Body of pancreas (tissue), 4 donors: ENCODE measurements at regions not wholly inside any gene's neighbourhood (a gene's known extent, or its start where the extent isn't known, plus 50 kb on each side); places are given as distances from the start of the nearest gene placed in this dataset.

ENCODE experiments used
- ATAC-seq: fragments of 150-250 bp; one replicate; pipeline ENCODE4 v1.9.1; 2016
- DNase-seq, 4 donors: peaks; one replicate each; pipeline ENCODE4 v3.0.0-alpha.2; 2019
- H3K27ac ChIP-seq, 4 donors: fragments of 200-600 bp; sonication (generic); 1 replicate in 3 of 4; 2 replicates in 1 of 4; pipeline versions ENCODE4 v1.5.1 to v1.6.1; 2016 to 2019; ENCODE audit warnings: mild to moderate bottlenecking in 1 of 4, mixed read lengths in 1 of 4, moderate library complexity in 1 of 4
- H3K27me3 ChIP-seq, 2 donors: fragments of 200-600 bp; sonication (generic); one replicate each; pipeline ENCODE4 v1.6.0; 2016; ENCODE audit warnings: mild to moderate bottlenecking in 1 of 2
- H3K36me3 ChIP-seq, 2 donors: fragments of 200-600 bp; sonication (generic); replicated peaks in 1 of 2; 2 replicates each; pipeline ENCODE4 v1.5.1; 2016; ENCODE audit warnings: low read depth in 2 of 2; ENCODE audit not compliant: insufficient read depth in 1 of 2
- H3K4me1 ChIP-seq: fragments of 200-600 bp; sonication (generic); one replicate; pipeline ENCODE4 v1.6.0; 2016
- H3K4me3 ChIP-seq, 2 donors: fragments of 200-600 bp; sonication (generic); 1 replicate in 1 of 2; 2 replicates in 1 of 2; pipeline ENCODE4 v1.5.1; 2016 to 2019
- H3K9me3 ChIP-seq, 3 donors: fragments of 200-600 bp; sonication (generic); 1 replicate in 2 of 3; 2 replicates in 1 of 3; pipeline ENCODE4 v1.5.1; 2016
- CTCF ChIP-seq, 7 experiments: fragments of 450-650 bp in 4 of 7; fragments of 200-600 bp in 3 of 7; sonication (generic) in 3 of 7; IDR thresholded peaks; one replicate each; pipeline ENCODE4 v1.5.1; 2016 to 2019; ENCODE audit warnings: antibody characterized with exemption in 7 of 7
- POLR2A ChIP-seq, 3 donors: fragments of 450-650 bp; IDR thresholded peaks; one replicate each; pipeline ENCODE4 v1.6.1; 2016; ENCODE audit warnings: antibody characterized with exemption in 3 of 3, mild to moderate bottlenecking in 2 of 3
- WGBS, 2 donors: methylation state at CpG; one replicate each; pipeline ENCODE4 v1.1.5; 2017; 5-methylcytosine and 5-hydroxymethylcytosine counted together
- intact Hi-C: fragments of 100-400 bp; cut with DNase I; formaldehyde crosslinking; loops from one replicate; pipeline ENCODE4 v1.15.1; 2023

DNA sequence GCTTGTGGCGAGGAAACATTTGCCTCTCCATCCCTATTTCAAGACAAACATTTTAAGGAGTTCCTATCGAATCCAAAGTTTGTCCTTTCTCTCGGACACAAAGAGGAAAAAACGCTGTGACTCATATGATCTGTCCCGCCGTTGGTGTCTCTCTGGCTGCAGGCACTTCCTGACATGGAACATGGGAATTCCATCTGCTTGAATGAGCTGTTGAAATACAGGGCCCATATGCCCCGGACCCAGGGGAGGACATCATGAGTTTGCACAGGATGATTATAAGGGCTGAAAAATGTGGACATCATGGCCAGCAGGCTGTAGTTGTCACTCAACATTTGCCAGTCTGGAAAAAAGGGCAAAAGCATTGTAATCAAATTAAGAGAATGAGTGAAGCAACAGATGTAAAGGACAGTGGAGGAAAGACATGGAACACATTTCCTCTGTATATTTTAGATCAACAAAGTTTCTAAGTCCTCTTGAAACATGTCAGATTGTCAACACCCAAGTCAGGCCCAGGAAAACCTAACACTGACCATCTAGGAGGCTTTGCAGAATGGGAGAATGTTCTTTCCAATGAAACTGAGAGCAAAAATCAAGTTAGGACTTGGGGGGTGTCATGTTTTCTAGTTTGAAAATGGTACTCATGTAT, 103.2 kb upstream of the SMIM21 start:
- WGBS, 2 donors, result 73 to 74% methylated on average over 7 of the region's 7 CpGs
- Histone ChIP-seq H3K36me3 (no peaks in the 10 kb centered on the region), H3K4me3 (no peak overlapping the region), H3K27ac (no peak overlapping the region), H3K9me3 (no peaks in the 10 kb centered on the region), H3K4me1 (no peaks in the 10 kb centered on the region), H3K27me3 (no peaks in the 10 kb centered on the region)
- ATAC-seq (no peak), DNase-seq (no peak)
- TF ChIP-seq CTCF (IDR thresholded peaks at IDR 0.05) (no peak), POLR2A (IDR thresholded peaks at IDR 0.05) (no peak)
- intact Hi-C loops, result no loop called here

- no peak overlapping the region for H3K27ac ChIP-seq
- WGBS, 2 donors, result 30 to 41% methylated on average over 4 of the region's 4 CpGs
- no peak overlapping the region for H3K4me3 ChIP-seq
- DNase-seq, result no peak
- no peaks in the 10 kb centered on the region for H3K9me3 ChIP-seq
- intact Hi-C loops, result no loop called here
- no peak for ATAC-seq
- H3K27me3 ChIP-seq, result no peaks in the 10 kb centered on the region
- H3K36me3 ChIP-seq, result no peaks in the 10 kb centered on the region
- no peaks in the 10 kb centered on the region for H3K4me1 ChIP-seq
- TF ChIP-seq CTCF (IDR thresholded peaks at IDR 0.05), result no peak
- no peak for TF ChIP-seq POLR2A (IDR thresholded peaks at IDR 0.05)
Observed at GRCh38 chr18:75530118-75530517, 102.6 kb upstream of the SMIM21 start.

- intact Hi-C loops, result no loop called here
Observed at GRCh38 chr18:75529394-75529793, 101.9 kb upstream of the SMIM21 start.

GRCh38 chr18:75527848-75528685, 100.6 kb upstream of the SMIM21 start:
- H3K27ac ChIP-seq, result no peak overlapping the region
- ATAC-seq (no peak), DNase-seq (no peak)
- no peaks in the 10 kb centered on the region for H3K27me3 ChIP-seq
- WGBS, 2 donors, result 62% methylated on average over 6 of the region's 6 CpGs
- TF ChIP-seq CTCF (IDR thresholded peaks at IDR 0.05) (no peak), POLR2A (IDR thresholded peaks at IDR 0.05) (no peak)
- H3K4me3 ChIP-seq, result no peak overlapping the region
- H3K36me3 ChIP-seq, result no peaks in the 10 kb centered on the region
- intact Hi-C loops, result no loop called here
- no peaks in the 10 kb centered on the region for H3K4me1 ChIP-seq
- no peaks in the 10 kb centered on the region for H3K9me3 ChIP-seq

More at GRCh38 chr18:75529394-75529793, 101.9 kb upstream of the SMIM21 start:
- DNase-seq (no peak), ATAC-seq (no peak)
- no peaks in the 10 kb centered on the region for H3K36me3 ChIP-seq
- no peaks in the 10 kb centered on the region for H3K9me3 ChIP-seq
- WGBS, 2 donors, result 60 to 73% methylated on average over 8 of the region's 8 CpGs
- H3K4me3 ChIP-seq, result no peak overlapping the region
- H3K4me1 ChIP-seq, result no peaks in the 10 kb centered on the region
- H3K27me3 ChIP-seq, result no peaks in the 10 kb centered on the region
- TF ChIP-seq CTCF (IDR thresholded peaks at IDR 0.05) (no peak), POLR2A (IDR thresholded peaks at IDR 0.05) (no peak)
- H3K27ac ChIP-seq, result no peak overlapping the region
